ENCODE measurements at regions not wholly inside any gene's neighbourhood (a gene's known extent, or its start where the extent isn't known, plus 50 kb on each side); places are given as distances from the start of the nearest gene placed in this dataset.

DNA sequence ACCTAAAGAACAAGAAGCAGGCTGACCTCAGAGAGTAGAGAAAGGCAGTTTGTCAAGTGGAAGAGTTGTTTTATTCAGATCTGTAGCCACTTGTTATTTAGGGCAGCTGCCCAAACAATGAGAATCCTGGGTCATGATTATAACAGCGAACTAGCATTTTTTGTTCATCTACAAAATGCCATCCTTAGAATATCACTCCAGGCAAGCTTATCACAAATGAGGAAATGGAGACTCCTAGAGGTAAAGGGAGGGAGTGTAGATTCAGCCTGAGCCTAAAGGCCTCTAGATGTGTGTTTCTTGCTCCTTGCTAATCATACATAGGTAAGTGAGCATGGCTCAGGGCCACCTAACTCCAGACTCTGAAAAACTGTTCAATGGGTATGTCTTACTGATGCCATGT is 126.1 kb downstream of the HNMT start:
- Histone ChIP-seq H3K18ac (ENCODE audit: low read length) (no peak overlapping the region), H2AK5ac (ENCODE audit: low read depth, low read length) (no peak overlapping the region), H3K14ac (ENCODE audit: low read length) (no peak overlapping the region), H2BK12ac (ENCODE audit: low read length) (no peak overlapping the region), H3K4me1 (ENCODE audit: control insufficient read depth in 2 of 2, insufficient read depth in 1 of 2, low read depth in 1 of 2, low read length in 2 of 2) (peaks cover 5% of the 10 kb centered on the region in 2 donors), H2BK5ac (ENCODE audit: low read length) (no peak overlapping the region), H4K91ac (ENCODE audit: low read depth, low read length, poor library complexity) (no peak overlapping the region), H4K8ac (ENCODE audit: low read depth, low read length) (no peak overlapping the region), H3K4ac (ENCODE audit: low read length) (no peak overlapping the region), H2BK120ac (ENCODE audit: low read depth, low read length) (no peak overlapping the region), H2BK15ac (ENCODE audit: low read length) (no peak overlapping the region), H3K27me3 (ENCODE audit: control insufficient read depth in 3 of 3, insufficient read depth in 3 of 3, low read depth in 1 of 3, low read length in 3 of 3) (no peaks in the 10 kb centered on the region), H3K9me3 (replicated peaks in 1 of 2; ENCODE audit: control insufficient read depth in 2 of 2, insufficient read depth in 1 of 2, low read depth in 1 of 2, low read length in 2 of 2) (no peaks in the 10 kb centered on the region), H3K36me3 (replicated peaks in 1 of 2; ENCODE audit: control insufficient read depth in 2 of 2, insufficient read depth in 2 of 2, low read length in 2 of 2) (no peaks in the 10 kb centered on the region), H3K4me3 (ENCODE audit: low read length in 2 of 2) (no peak overlapping the region), H3K23ac (ENCODE audit: low read depth, low read length, poor library complexity) (no peak overlapping the region), H3K27ac (replicated peaks; ENCODE audit: low read length) (no peak overlapping the region), H3K9ac (ENCODE audit: low read depth, low read length, poor library complexity) (no peak overlapping the region), H2AFZ (ENCODE audit: low read length) (no peak overlapping the region), H3K4me2 (ENCODE audit: insufficient read depth, low read length, poor library complexity, severe bottlenecking) (no peak overlapping the region), H3K79me1 (ENCODE audit: low read depth, low read length) (no peaks in the 10 kb centered on the region)
- no peak for DNase-seq (ENCODE audit: low spot score)
- no CpG with 5 or more reads among the region's 1 CpG for WGBS, 2 donors (ENCODE audit: extremely low coverage in 2 of 2, insufficient read length in 2 of 2, insufficient replicate concordance in 1 of 2)

DNA sequence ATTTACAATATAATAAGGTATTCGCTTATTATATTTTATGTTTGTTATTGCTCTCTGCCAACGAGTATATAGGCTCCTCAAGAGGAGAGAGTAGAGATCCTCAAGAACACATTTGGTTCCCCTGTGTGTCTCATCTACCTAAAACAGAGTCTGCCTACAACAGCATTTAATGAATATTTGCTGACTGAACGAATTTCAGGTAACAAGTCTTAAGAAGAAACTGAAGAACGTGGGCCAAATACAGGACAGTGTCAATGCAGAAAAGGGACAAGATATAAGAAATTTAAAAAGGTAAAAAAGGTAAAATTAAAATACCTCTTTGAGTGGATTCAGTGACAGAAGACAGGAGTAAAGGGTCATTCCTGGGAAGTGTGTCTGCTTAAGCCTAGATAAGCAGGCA is 129.2 kb downstream of the HNMT start:
- Histone ChIP-seq H2AK5ac (ENCODE audit: low read depth, low read length) (no peak overlapping the region), H3K9ac (ENCODE audit: low read depth, low read length, poor library complexity) (no peak overlapping the region), H2BK5ac (ENCODE audit: low read length) (no peak overlapping the region), H3K4ac (ENCODE audit: low read length) (no peak overlapping the region), H2BK12ac (ENCODE audit: low read length) (no peak overlapping the region), H3K4me1 (ENCODE audit: control insufficient read depth in 2 of 2, insufficient read depth in 1 of 2, low read depth in 1 of 2, low read length in 2 of 2) (peaks cover 5% of the 10 kb centered on the region in 2 donors), H4K91ac (ENCODE audit: low read depth, low read length, poor library complexity) (no peak overlapping the region), H3K23ac (ENCODE audit: low read depth, low read length, poor library complexity) (no peak overlapping the region), H3K18ac (ENCODE audit: low read length) (no peak overlapping the region), H3K36me3 (replicated peaks in 1 of 2; ENCODE audit: control insufficient read depth in 2 of 2, insufficient read depth in 2 of 2, low read length in 2 of 2) (no peaks in the 10 kb centered on the region), H3K4me3 (ENCODE audit: low read length in 2 of 2) (no peak overlapping the region), H3K14ac (ENCODE audit: low read length) (no peak overlapping the region), H3K79me1 (ENCODE audit: low read depth, low read length) (no peaks in the 10 kb centered on the region), H3K4me2 (ENCODE audit: insufficient read depth, low read length, poor library complexity, severe bottlenecking) (no peak overlapping the region), H4K8ac (ENCODE audit: low read depth, low read length) (no peak overlapping the region), H3K27me3 (ENCODE audit: control insufficient read depth in 3 of 3, insufficient read depth in 3 of 3, low read depth in 1 of 3, low read length in 3 of 3) (no peaks in the 10 kb centered on the region), H3K27ac (replicated peaks; ENCODE audit: low read length) (no peak overlapping the region), H2BK15ac (ENCODE audit: low read length) (no peak overlapping the region), H2AFZ (ENCODE audit: low read length) (no peak overlapping the region), H3K9me3 (replicated peaks in 1 of 2; ENCODE audit: control insufficient read depth in 2 of 2, insufficient read depth in 1 of 2, low read depth in 1 of 2, low read length in 2 of 2) (no peaks in the 10 kb centered on the region), H2BK120ac (ENCODE audit: low read depth, low read length) (no peak overlapping the region)
- WGBS, 2 donors (ENCODE audit: extremely low coverage in 2 of 2, insufficient read length in 2 of 2, insufficient replicate concordance in 1 of 2) = no CpG with 5 or more reads among the region's 4 CpGs
- DNase-seq (ENCODE audit: low spot score) = no peak

GRCh38 chr2:138094031-138094430 is 129.8 kb downstream of the HNMT start:
- no peak for DNase-seq (ENCODE audit: low spot score)
- H3K36me3 ChIP-seq (replicated peaks in 1 of 2; ENCODE audit: control insufficient read depth in 2 of 2, insufficient read depth in 2 of 2, low read length in 2 of 2) = no peaks in the 10 kb centered on the region
- H3K4me1 ChIP-seq (ENCODE audit: control insufficient read depth in 2 of 2, insufficient read depth in 1 of 2, low read depth in 1 of 2, low read length in 2 of 2) = peaks cover 5% of the 10 kb centered on the region in 2 donors
- no peak overlapping the region for H4K8ac ChIP-seq (ENCODE audit: low read depth, low read length)
- no peak overlapping the region for H2AFZ ChIP-seq (ENCODE audit: low read length)
- H3K4me3 ChIP-seq (ENCODE audit: low read length in 2 of 2) = no peak overlapping the region
- H3K27ac ChIP-seq (replicated peaks; ENCODE audit: low read length) = no peak overlapping the region
- no peak overlapping the region for H3K9ac ChIP-seq (ENCODE audit: low read depth, low read length, poor library complexity)
- no peak overlapping the region for H4K91ac ChIP-seq (ENCODE audit: low read depth, low read length, poor library complexity)
- H3K27me3 ChIP-seq (ENCODE audit: control insufficient read depth in 3 of 3, insufficient read depth in 3 of 3, low read depth in 1 of 3, low read length in 3 of 3) = no peaks in the 10 kb centered on the region
- no CpG with 5 or more reads among the region's 3 CpGs for WGBS, 2 donors (ENCODE audit: extremely low coverage in 2 of 2, insufficient read length in 2 of 2, insufficient replicate concordance in 1 of 2)
- no peak overlapping the region for H2BK15ac ChIP-seq (ENCODE audit: low read length)
- H3K4me2 ChIP-seq (ENCODE audit: insufficient read depth, low read length, poor library complexity, severe bottlenecking) = no peak overlapping the region
- no peak overlapping the region for H3K18ac ChIP-seq (ENCODE audit: low read length)
- no peak overlapping the region for H2BK120ac ChIP-seq (ENCODE audit: low read depth, low read length)
- no peak overlapping the region for H3K14ac ChIP-seq (ENCODE audit: low read length)
- no peak overlapping the region for H2BK5ac ChIP-seq (ENCODE audit: low read length)
- no peak overlapping the region for H2AK5ac ChIP-seq (ENCODE audit: low read depth, low read length)
- H3K23ac ChIP-seq (ENCODE audit: low read depth, low read length, poor library complexity) = no peak overlapping the region
- no peak overlapping the region for H2BK12ac ChIP-seq (ENCODE audit: low read length)
- H3K9me3 ChIP-seq (replicated peaks in 1 of 2; ENCODE audit: control insufficient read depth in 2 of 2, insufficient read depth in 1 of 2, low read depth in 1 of 2, low read length in 2 of 2) = no peaks in the 10 kb centered on the region
- no peaks in the 10 kb centered on the region for H3K79me1 ChIP-seq (ENCODE audit: low read depth, low read length)
- no peak overlapping the region for H3K4ac ChIP-seq (ENCODE audit: low read length)

- no peak overlapping the region for H3K4ac ChIP-seq (ENCODE audit: low read length)
- H4K8ac ChIP-seq (ENCODE audit: low read depth, low read length) = no peak overlapping the region
- no peak overlapping the region for H4K91ac ChIP-seq (ENCODE audit: low read depth, low read length, poor library complexity)
- no peak overlapping the region for H2BK5ac ChIP-seq (ENCODE audit: low read length)
- no peak overlapping the region for H3K9ac ChIP-seq (ENCODE audit: low read depth, low read length, poor library complexity)
- no peak overlapping the region for H2BK12ac ChIP-seq (ENCODE audit: low read length)
- no peak overlapping the region for H3K14ac ChIP-seq (ENCODE audit: low read length)
- no peak overlapping the region for H2BK120ac ChIP-seq (ENCODE audit: low read depth, low read length)
- no peak overlapping the region for H3K27ac ChIP-seq (replicated peaks; ENCODE audit: low read length)
- H3K4me3 ChIP-seq (ENCODE audit: low read length in 2 of 2) = no peak overlapping the region
- peaks cover 5% of the 10 kb centered on the region in 2 donors for H3K4me1 ChIP-seq (ENCODE audit: control insufficient read depth in 2 of 2, insufficient read depth in 1 of 2, low read depth in 1 of 2, low read length in 2 of 2)
- no peaks in the 10 kb centered on the region for H3K9me3 ChIP-seq (replicated peaks in 1 of 2; ENCODE audit: control insufficient read depth in 2 of 2, insufficient read depth in 1 of 2, low read depth in 1 of 2, low read length in 2 of 2)
- DNase-seq (ENCODE audit: low spot score) = no peak
- no peak overlapping the region for H2AK5ac ChIP-seq (ENCODE audit: low read depth, low read length)
- H2BK15ac ChIP-seq (ENCODE audit: low read length) = no peak overlapping the region
- H3K36me3 ChIP-seq (replicated peaks in 1 of 2; ENCODE audit: control insufficient read depth in 2 of 2, insufficient read depth in 2 of 2, low read length in 2 of 2) = no peaks in the 10 kb centered on the region
- H3K23ac ChIP-seq (ENCODE audit: low read depth, low read length, poor library complexity) = no peak overlapping the region
- no peaks in the 10 kb centered on the region for H3K79me1 ChIP-seq (ENCODE audit: low read depth, low read length)
- no peak overlapping the region for H2AFZ ChIP-seq (ENCODE audit: low read length)
- H3K18ac ChIP-seq (ENCODE audit: low read length) = no peak overlapping the region
- no peak overlapping the region for H3K4me2 ChIP-seq (ENCODE audit: insufficient read depth, low read length, poor library complexity, severe bottlenecking)
- H3K27me3 ChIP-seq (ENCODE audit: control insufficient read depth in 3 of 3, insufficient read depth in 3 of 3, low read depth in 1 of 3, low read length in 3 of 3) = no peaks in the 10 kb centered on the region
These were observed 131.1 kb downstream of the HNMT start for GRCh38 chr2:138095336-138095735.

Data from neuronal stem cell (in vitro differentiated cells).